ENCODE measurements at regions not wholly inside any gene's neighbourhood (a gene's known extent, or its start where the extent isn't known, plus 50 kb on each side); places are given as distances from the start of the nearest gene placed in this dataset.
"Not testable (repeated sequence)": the region's sequence is repeated elsewhere in the genome, so short reads cannot be mapped to it uniquely, and the experiment has no call there.

GRCh38 chr22:44580176-44581095 is 82.4 kb upstream of the RTL6 start:
- no peak for DNase-seq (ENCODE audit: low read depth in 4 of 4, low spot score in 3 of 4)

GRCh38 chr22:44578516-44579230 is 80.6 kb upstream of the RTL6 start:
- no peak for DNase-seq (ENCODE audit: low read depth in 4 of 4, low spot score in 3 of 4)

- no peak for DNase-seq (ENCODE audit: low read depth in 4 of 4, low spot score in 3 of 4)
These were observed 80.1 kb upstream of the RTL6 start for GRCh38 chr22:44578110-44578457.

- no peak for DNase-seq (ENCODE audit: low read depth in 4 of 4, low spot score in 3 of 4)
These were observed 79.5 kb upstream of the RTL6 start for GRCh38 chr22:44577391-44578109.

GRCh38 chr22:44576311-44577260 is 78.6 kb upstream of the RTL6 start:
- DNase-seq (ENCODE audit: low read depth in 4 of 4, low spot score in 3 of 4) = no peak

DNA sequence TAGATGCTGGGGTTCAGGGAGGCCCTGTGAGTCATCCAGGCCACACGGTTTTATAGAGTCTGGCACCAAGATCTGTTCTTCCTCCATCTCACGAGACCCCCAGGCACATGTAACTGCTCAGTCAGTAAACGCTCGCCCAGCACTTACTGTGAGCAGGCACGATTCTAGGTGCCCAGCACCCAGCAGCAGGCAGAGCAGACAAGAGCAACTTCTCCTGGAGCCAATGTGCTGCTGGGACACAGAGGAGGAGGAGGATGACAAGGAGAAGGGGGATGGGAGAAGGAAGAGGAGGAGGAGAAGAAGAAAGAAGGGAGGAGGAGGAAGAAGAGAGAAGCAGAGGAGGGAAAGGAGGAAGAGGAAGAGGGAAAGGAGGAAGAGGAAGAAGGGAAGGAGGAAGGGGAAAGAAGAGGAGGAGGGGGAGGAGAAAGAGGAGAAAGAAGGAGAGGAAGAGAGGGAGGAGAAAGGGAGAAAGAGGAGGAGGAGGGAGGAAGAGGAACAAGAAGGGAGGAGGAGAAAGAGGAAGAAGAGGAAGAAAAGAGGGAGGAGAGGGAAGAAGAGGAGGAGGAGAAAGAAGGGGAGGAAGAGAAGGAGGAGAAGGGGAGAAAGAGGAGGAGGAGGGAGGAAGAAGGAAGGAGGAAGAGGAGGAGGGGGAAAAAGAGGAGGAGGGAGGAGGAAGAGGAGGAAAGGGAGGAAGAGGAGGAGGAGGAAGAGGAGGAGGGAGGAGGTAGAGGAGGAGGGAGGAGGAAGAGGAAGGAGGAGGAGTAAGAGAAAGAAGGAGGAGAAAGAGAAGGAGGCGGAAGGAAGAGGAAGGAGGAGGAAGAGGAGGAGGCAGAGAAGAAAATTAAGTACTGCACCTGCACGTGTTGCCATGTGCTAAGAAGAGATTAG is 77.6 kb upstream of the RTL6 start:
- no peak for DNase-seq (ENCODE audit: low read depth in 4 of 4, low spot score in 3 of 4)

DNA sequence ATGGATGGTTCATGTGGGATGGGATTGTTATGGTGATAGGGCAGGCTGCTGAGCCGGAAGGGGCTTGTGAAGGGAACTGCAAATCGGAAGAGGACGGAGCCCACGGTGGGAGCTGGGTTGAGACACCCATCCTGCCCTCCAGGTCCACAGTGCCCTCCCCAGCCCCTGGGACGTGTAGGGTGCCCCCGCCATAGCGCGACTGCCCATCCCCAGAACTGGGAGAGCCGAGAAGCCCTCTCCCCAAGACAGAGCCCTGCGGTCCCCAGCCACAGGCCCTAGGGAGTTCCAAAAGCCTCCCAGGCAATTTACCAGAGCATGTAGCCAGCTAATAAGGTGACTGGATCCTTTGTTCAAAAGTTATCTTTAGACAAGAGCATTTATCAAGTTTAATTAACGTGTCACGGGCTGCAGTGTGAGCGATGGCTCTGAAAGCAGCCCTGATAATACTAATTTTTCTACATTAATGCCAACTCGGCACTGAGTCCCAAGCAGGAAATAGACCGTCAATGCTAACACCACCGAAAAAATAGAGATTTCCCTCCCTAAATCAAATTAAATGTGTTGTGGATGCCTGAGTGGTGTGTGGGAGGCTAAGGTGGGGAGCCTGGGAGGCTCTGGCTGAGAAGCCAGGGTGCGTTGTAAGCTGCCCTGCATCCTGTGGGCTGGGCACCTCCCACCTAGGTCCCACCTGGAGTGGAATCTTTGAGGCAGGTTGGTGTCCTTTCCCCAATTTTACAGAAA is 76.8 kb upstream of the RTL6 start:
- DNase-seq (ENCODE audit: low read depth in 4 of 4, low spot score in 3 of 4) = no peak

DNA sequence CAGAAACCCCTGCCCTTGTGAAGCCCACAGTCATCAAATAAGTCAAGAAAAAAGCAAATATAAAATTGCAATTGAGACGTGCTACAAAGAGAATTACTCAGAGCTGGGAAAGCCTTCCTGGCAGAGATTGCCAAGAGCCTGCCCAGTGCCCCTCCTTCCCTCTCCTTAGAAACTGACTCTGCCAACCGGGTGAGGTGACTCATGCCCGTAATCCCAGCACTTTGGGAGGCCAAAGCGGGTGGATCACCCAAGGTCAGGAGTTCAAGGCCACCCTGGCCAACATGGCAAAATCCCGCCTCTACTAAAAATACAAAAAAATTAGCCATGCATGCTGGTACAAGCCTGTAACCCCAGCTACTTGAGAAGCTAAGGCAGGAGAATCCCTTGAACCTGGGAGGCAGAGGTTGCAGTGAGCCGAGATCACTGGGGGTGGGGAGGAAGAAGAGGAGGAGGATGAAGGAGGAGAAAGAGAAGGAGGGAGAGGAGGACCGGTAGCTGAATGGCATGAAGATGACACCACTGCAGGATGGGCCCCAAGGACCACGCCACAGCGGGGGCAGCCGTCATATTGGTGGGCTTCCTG is 76.1 kb upstream of the RTL6 start:
- DNase-seq (ENCODE audit: low read depth in 4 of 4, low spot score in 3 of 4) = no peak

DNA sequence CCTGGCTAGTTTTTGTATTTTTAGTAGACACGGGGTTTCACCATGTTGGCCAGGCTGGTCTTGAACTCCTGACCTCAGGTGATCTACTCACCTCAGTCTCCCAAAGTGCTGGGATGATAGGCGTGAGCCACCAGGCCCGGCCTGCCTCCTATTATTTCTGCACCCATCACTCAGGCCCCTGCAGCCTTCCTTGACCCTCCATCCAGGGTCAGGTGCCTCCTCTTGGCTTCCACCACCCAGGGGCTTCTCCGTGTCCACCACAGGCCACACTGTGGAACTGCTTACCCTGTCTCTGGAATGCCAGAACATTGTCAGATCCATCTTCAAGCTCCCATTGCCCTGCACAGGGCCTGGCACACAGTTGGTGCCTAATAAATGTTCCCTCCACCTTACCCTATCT is 75.4 kb upstream of the RTL6 start:
- DNase-seq (ENCODE audit: low read depth in 4 of 4, low spot score in 3 of 4) = no peak

GRCh38 chr22:44572414-44573207 is 74.6 kb upstream of the RTL6 start:
- no peak for DNase-seq (ENCODE audit: low read depth in 4 of 4, low spot score in 3 of 4)

DNA sequence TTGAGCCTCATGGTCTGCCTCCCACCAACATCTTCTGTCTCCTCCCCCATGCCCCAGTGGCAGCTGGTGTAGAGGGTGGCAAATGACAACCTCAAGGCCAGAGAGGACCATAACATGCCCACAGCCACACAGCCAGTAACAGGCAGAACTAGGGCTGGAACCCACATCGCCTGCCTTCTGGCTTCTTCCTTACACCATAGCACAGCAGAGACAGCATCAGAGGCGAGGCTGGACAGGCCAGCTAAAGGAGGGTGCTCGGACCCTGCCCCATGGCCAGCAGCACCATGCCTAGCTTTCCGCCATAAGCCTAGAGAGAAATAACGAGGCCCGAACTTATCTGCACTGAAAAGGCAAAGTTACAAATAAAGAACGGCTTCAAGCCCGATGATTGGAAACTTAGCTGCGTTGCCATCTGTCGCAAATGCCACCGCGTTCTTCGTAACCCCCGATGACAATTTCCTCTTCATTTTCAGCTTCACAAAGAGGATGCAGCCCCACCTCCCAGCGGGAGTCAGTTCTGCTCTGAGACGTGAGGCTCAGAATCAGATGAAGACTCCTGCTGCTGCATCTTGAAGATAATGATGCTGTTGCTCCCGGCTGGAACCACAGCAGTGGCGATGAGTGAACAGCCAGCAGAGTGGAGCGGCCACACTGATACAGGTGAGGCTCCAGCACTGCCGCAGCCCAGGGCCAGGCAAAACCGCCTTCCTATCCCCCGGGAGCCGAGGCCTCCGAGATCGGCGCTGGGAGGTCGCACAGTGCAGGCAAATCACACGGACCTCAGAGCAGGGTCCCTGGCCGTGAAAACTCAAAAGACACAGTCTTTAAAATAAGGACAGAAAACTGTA is 73.8 kb upstream of the RTL6 start:
- DNase-seq (ENCODE audit: low read depth in 4 of 4, low spot score in 3 of 4) = no peak

- no peak for DNase-seq (ENCODE audit: low read depth in 4 of 4, low spot score in 3 of 4)
These were observed 72.7 kb upstream of the RTL6 start for GRCh38 chr22:44570476-44571445.

GRCh38 chr22:44569561-44569991 is 71.5 kb upstream of the RTL6 start:
- no peak for DNase-seq (ENCODE audit: low read depth in 4 of 4, low spot score in 3 of 4)

- DNase-seq (ENCODE audit: low read depth in 4 of 4, low spot score in 3 of 4) = no peak
These were observed 69.9 kb upstream of the RTL6 start for GRCh38 chr22:44567846-44568493.

DNA sequence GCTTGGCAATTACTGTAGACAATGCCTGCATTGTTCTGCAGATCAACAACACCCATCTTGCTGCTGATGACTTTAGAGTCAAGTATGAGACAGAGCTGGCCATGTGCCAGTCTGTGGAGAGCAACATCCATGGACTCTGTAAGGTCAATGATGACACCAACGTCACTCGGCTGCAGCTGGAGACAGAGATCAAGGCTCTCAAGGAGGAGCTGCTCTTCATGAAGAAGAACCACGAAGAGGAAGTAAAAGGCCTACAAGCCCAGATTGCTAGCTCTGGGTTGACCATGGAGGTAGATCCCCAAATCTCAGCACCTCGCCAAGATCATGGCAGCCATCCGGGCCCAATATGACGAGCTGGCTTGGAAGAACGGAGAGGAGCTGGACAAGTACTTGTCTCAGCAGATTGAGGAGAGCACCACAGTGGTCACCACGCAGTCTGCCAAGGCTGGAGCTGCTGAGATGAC is 69.4 kb upstream of the RTL6 start:
- not testable (repeated sequence) for DNase-seq (ENCODE audit: low read depth in 4 of 4, low spot score in 3 of 4)
